T47D (cell line): ENCODE measurements at regions not wholly inside any gene's neighbourhood (a gene's known extent, or its start where the extent isn't known, plus 50 kb on each side); places are given as distances from the start of the nearest gene placed in this dataset.

Experiments used
- DNase-seq, 2 experiments: peaks; one replicate each; pipeline versions ENCODE4 v3.0.0 to v3.0.0-alpha.2; 2011 to 2012; ENCODE audit warnings: low read depth in 1 of 2, low spot score in 1 of 2
- JUND ChIP-seq: IDR thresholded peaks from 2 replicates; pipeline ENCODE4 v1.6.1; 2012; ENCODE audit warnings: low read depth
- in situ Hi-C: cut with HindIII; loops from 2 replicates; pipeline ENCODE4 v1.10.0; 2016; ENCODE audit warnings: low sequenced_read_pairs, low pct_unique_long_range_greater_than_20kb

DNA sequence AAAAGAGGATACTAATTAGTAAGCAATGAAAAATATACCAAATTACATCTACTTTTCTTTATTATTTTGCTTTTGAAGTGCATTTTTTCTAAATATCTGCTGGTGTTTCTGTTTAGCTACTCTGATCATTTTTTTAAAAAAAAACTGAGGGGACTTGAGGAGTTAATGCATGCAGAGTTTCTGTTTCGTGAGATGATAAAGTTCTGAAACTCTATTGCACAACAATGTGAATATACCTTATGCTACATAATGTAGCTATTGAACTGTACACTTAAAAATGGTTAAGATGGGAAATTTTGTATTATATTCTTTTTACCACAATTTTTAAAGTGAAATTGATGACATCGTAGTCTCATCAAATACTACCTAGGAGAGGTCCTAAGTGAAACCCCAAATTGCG lies 288.3 kb upstream of the NR4A3 start:
- no peak for TF ChIP-seq JUND
- in situ Hi-C loops: no loop called here

GRCh38 chr9:99537996-99538395 lies 283.7 kb upstream of the NR4A3 start:
- in situ Hi-C loops: no loop called here
- TF ChIP-seq JUND: no peak
- no peak for DNase-seq

More for the DNA sequence above, 288.3 kb upstream of the NR4A3 start:
- DNase-seq: no peak

- no peak for DNase-seq
- in situ Hi-C loops: no loop called here
- TF ChIP-seq JUND: no peak
Measured at GRCh38 chr9:99544526-99544925, 277.2 kb upstream of the NR4A3 start.

GRCh38 chr9:99549441-99549840 lies 272.2 kb upstream of the NR4A3 start:
- no peak for TF ChIP-seq JUND
- in situ Hi-C loops: no loop called here
- no peak for DNase-seq

DNA sequence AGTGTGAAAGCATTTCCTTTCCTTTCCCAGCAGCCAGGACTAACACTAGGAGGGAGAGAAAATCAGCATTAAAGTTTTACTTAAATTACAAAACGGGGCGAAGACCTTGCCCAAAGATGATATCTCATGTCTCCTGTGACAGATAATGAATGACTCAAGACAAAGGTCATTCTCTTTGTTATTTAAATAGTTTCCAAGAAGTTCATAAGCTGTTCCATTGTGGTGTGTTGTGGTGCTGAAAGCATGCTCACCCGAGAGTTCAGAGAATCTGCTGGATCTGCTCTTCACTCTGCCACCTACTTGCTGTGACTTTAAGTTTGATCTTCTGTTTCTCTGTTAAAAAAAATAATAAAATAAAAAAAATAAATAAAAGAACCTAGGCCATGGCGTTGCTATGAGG lies 265.9 kb upstream of the NR4A3 start:
- TF ChIP-seq JUND: no peak
- in situ Hi-C loops: no loop called here
- DNase-seq: no peak

DNA sequence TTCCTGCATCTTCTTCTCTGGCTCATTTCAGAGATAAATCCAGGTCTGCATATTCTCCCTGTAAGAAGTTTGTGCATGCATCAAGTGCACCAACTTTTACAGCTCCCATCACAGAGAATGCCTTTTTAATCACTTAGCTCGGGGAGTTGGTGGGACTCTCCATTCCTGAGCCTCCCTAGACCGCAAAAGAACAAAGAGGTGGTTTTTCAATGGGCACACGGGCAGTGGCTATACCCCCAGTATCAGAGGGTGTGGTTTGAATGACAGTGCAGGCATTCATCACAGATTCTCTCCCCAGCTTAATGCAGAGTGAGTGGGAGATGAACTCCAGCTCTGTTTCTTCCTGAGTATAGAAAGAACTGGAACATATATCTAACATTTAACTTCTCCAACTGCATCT lies 264.7 kb upstream of the NR4A3 start:
- DNase-seq: no peak
- TF ChIP-seq JUND: no peak
- in situ Hi-C loops: no loop called here

DNA sequence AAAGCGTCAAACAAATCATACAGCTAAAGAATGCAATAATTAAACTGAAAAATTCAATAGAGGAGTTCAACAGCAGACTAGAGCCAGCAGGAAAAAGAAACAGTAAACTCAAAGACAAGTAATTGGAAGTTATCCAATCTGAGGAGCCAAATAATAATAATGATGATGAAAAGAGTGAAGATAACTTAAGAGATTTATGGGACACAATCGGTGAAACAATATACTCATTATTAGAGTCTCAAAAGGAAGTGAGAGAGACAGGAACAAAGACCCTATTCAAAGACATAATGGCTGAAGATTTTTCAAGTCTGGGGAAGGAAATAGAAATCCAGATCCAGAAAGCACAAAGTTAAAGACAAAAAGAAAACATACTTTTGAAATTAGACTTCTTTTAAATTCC lies 263.9 kb upstream of the NR4A3 start:
- no peak for DNase-seq
- no peak for TF ChIP-seq JUND
- in situ Hi-C loops: no loop called here

DNA sequence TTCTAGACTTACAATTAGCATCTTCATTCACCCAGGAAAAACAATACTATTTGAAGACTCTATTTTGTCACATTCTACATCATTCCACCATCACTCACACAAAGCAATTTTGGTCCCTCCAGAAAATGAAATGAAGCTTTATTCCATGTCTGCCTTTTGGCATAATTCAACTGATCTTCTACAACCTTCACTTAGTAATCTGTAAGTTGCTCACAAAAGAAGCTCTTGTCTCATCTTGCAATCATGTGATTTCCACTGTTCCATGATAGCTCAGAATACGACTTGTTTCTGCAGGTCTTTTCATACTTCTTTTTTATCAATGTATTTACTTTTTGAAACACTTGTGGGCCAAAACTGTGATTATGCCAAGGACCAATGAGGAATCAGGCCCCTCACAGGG lies 261.9 kb upstream of the NR4A3 start:
- TF ChIP-seq JUND: no peak
- DNase-seq: no peak
- in situ Hi-C loops: no loop called here

DNA sequence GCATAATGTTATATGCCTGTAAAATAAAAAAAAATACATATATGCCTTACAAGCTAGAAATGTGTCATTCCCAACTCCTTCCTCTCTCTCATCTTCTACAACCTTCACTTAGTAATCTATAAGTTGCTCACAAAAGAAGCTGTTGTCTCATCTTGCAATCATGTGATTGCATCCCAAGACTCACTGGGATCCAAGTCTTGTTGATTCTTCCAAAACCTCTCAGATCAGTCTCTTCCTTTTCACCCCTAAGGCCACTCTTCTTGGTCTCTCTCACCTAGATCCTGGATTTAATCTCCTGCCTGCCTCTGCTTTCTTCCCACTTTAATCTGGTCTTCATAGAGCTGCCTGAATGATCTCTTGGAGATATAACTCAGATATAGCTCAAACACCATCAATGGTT lies 261.1 kb upstream of the NR4A3 start:
- DNase-seq: no peak
- TF ChIP-seq JUND: no peak
- in situ Hi-C loops: no loop called here

DNA sequence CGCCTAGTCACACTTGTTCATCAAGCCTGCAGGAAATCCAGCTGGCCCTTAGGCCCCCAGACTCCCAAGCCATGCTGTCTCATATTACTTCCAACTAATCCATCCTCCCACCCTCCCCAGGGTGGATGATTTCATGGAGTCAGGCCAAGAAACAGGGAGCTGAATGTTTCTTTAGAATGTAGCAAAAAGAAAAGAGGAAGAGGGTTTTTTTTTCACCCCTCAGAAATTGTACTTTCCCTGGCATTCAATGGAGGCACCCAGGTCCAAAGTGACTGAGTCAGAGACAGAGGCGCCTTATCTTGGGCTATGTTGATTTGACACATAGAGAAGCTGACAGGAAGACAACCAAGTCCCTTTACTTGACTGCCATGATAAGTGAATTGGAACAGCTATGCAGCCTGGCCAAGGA lies 260.2 kb upstream of the NR4A3 start:
- no peak for DNase-seq
- in situ Hi-C loops: no loop called here
- TF ChIP-seq JUND: no peak

DNA sequence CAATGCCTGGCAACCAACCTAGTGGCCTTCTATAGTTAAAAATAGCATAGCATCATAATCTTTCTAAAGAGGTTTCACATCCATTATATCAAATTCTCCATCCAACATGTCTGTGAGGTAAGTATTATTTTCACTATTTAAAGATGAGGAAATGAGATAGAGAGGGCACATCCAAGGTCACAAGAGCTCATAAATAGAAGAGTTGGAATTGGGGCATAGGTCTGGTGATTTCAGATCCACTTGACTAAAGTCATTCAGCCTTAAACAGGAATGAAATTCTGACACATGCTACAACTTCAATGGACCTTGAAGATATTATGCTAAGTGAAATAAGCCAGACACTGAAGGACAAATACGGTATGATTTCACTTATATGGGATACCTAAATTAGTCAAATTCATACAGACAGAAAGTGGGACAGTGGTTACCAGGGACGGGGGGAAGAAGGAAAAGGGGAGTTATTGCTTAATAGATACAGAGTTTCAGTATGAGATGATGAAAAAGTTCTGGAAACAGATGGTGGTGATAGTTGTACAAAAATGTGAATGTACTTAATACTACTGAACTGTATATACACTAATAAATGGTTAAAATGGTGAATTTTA lies 259.6 kb upstream of the NR4A3 start:
- no peak for DNase-seq
- in situ Hi-C loops: no loop called here
- no peak for TF ChIP-seq JUND

- in situ Hi-C loops: no loop called here
- no peak for DNase-seq
- no peak for TF ChIP-seq JUND
Measured at GRCh38 chr9:99563364-99563763, 258.3 kb upstream of the NR4A3 start.

- DNase-seq: no peak
- in situ Hi-C loops: no loop called here
- TF ChIP-seq JUND: no peak
Measured at GRCh38 chr9:99565203-99565602, 256.5 kb upstream of the NR4A3 start.

DNA sequence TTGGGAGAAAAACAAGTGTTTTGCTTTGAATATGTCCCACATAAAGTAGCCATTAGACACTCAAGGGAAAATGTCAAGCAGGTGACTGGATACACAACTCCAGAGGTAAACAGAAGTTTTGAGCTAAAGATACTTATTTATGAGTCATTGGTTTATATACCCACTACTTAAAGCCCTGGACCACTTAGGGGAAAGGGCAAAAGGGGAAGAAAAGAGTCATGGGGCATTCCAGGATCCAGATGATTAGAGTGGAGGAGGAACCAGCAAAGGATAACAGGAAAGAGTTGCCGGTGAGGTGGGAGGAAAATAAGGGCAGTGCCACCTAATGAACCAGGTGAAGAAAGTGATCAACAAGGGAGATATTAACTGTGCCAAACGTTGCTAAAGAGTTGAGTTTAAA lies 254.2 kb upstream of the NR4A3 start:
- DNase-seq: no peak
- TF ChIP-seq JUND: no peak
- in situ Hi-C loops: no loop called here
